NCI-H146 treated with DMSO at 0.1 percent for 48 hours (cell line): ENCODE measurements at regions not wholly inside any gene's neighbourhood (a gene's known extent, or its start where the extent isn't known, plus 50 kb on each side); places are given as distances from the start of the nearest gene placed in this dataset.
"Not testable (repeated sequence)": the region's sequence is repeated elsewhere in the genome, so short reads cannot be mapped to it uniquely, and the experiment has no call there.

Experiments
- DNase-seq: peaks from one replicate; lab custom pipeline; 2025; ENCODE audit not compliant: unreplicated experiment; lab: John Stamatoyannopoulos, UW

GRCh38 chr12:78269620-78270019, 438.9 kb downstream of the NAV3 start:
- DNase-seq: no peak

- no peak for DNase-seq
These were observed 440.9 kb downstream of the NAV3 start for GRCh38 chr12:78271546-78271945.

GRCh38 chr12:78275886-78276285, 445.2 kb downstream of the NAV3 start:
- no peak for DNase-seq

GRCh38 chr12:78278706-78279190, 448.1 kb downstream of the NAV3 start:
- DNase-seq: no peak

GRCh38 chr12:78279567-78279966, 448.9 kb downstream of the NAV3 start:
- DNase-seq: no peak

GRCh38 chr12:78281102-78281501, 450.4 kb downstream of the NAV3 start:
- DNase-seq: not testable (repeated sequence)

- DNase-seq: no peak
These were observed 453.7 kb downstream of the NAV3 start for GRCh38 chr12:78284417-78284816.

GRCh38 chr12:78290606-78291345, 460.1 kb downstream of the NAV3 start:
- no peak for DNase-seq

GRCh38 chr12:78293059-78293686, 462.5 kb downstream of the NAV3 start:
- no peak for DNase-seq

- not testable (repeated sequence) for DNase-seq
These were observed 470.6 kb downstream of the NAV3 start for GRCh38 chr12:78301282-78301681.

GRCh38 chr12:78305808-78306207, 475.1 kb downstream of the NAV3 start:
- no peak for DNase-seq

GRCh38 chr12:78306236-78306635, 475.5 kb downstream of the NAV3 start:
- DNase-seq: no peak

GRCh38 chr12:78308701-78309100, 478.0 kb downstream of the NAV3 start:
- DNase-seq: no peak

- no peak for DNase-seq
These were observed 484.3 kb downstream of the NAV3 start for GRCh38 chr12:78315028-78315427.

GRCh38 chr12:78316136-78316535, 485.4 kb downstream of the NAV3 start:
- DNase-seq: no peak

- peak; percentile 42 for DNase-seq
These were observed 486.2 kb downstream of the NAV3 start for GRCh38 chr12:78316631-78317468.

- DNase-seq: no peak
These were observed 491.0 kb downstream of the NAV3 start for GRCh38 chr12:78321696-78322095.

GRCh38 chr12:78323226-78323625, 492.5 kb downstream of the NAV3 start:
- no peak for DNase-seq

GRCh38 chr12:78324234-78324633, 493.5 kb downstream of the NAV3 start:
- DNase-seq: no peak

- no peak for DNase-seq
These were observed 497.8 kb downstream of the NAV3 start for GRCh38 chr12:78328524-78328923.

GRCh38 chr12:78330131-78330530, 499.4 kb downstream of the NAV3 start:
- no peak for DNase-seq

- peak; percentile 24 for DNase-seq
These were observed 500.5 kb downstream of the NAV3 start for GRCh38 chr12:78331181-78331580.
